ENCODE measurements at regions not wholly inside any gene's neighbourhood (a gene's known extent, or its start where the extent isn't known, plus 50 kb on each side); places are given as distances from the start of the nearest gene placed in this dataset.

GRCh38 chr9:134227451-134228411 is 63.4 kb upstream of the RNU6ATAC start:
- DNase-seq (ENCODE audit: low read depth in 2 of 2) = no peak

- no peak for DNase-seq (ENCODE audit: low read depth in 2 of 2)
Observed at GRCh38 chr9:134228649-134229048, 64.3 kb upstream of the RNU6ATAC start.

DNA sequence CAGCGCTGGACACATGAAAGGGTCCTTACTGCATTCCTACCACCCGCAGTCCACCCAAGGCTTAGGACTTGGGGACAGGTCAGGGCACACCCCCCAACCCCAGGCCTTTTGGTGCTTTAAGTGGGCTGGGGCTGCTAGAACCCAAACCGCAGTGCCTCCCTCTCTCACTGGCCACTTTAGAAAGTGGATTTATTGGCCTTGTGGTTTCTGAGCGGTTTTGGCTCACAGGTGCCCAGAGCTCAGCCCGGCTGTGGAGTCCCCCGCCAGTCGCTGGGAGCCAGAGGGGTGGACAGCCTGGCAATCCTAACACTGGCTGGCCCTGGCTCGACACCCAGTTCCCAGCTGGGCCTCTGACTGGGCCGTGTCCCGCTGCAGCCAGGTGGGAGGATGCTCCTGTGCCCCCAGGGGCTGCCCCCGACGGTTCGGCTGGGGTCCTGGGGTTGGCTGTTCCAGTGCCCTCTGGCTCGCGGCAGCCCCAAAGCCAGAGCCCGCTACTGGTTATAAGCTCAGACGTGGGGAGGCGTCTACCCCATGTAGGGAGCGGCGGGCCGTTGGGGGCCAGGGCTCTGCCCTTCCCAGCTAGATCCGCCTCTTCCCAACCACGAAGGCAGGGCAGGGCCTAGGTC is 65.2 kb upstream of the RNU6ATAC start:
- no peak for DNase-seq (ENCODE audit: low read depth in 2 of 2)

GRCh38 chr9:134230092-134230941 is 66.0 kb upstream of the RNU6ATAC start:
- no peak for DNase-seq (ENCODE audit: low read depth in 2 of 2)

GRCh38 chr9:134230942-134231325 is 66.6 kb upstream of the RNU6ATAC start:
- DNase-seq (ENCODE audit: low read depth in 2 of 2) = no peak

GRCh38 chr9:134231330-134231745 is 67.0 kb upstream of the RNU6ATAC start:
- no peak for DNase-seq (ENCODE audit: low read depth in 2 of 2)

- DNase-seq (ENCODE audit: low read depth in 2 of 2) = no peak
Observed at GRCh38 chr9:134231767-134232166, 67.4 kb upstream of the RNU6ATAC start.

DNA sequence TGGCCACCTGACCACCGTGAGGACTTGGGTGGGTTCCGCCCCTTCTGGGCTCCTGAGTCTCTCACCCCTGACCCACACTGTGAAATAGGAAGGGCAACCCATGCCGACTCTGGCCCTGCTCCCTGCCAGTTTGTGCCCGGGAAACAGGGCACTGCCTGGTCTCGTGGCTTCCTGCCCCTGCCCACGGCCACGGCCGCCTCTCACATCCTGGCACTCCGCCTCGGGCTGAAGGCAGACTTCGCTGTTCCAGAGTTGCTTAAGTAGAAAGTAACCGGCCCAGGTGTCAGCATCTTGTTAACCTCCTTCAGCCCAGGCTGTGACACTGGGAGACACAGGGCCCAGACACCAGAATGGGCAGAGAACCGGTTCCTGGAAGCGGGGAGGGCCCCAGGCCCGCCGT is 68.7 kb upstream of the RNU6ATAC start:
- no peak for DNase-seq (ENCODE audit: low read depth in 2 of 2)

DNA sequence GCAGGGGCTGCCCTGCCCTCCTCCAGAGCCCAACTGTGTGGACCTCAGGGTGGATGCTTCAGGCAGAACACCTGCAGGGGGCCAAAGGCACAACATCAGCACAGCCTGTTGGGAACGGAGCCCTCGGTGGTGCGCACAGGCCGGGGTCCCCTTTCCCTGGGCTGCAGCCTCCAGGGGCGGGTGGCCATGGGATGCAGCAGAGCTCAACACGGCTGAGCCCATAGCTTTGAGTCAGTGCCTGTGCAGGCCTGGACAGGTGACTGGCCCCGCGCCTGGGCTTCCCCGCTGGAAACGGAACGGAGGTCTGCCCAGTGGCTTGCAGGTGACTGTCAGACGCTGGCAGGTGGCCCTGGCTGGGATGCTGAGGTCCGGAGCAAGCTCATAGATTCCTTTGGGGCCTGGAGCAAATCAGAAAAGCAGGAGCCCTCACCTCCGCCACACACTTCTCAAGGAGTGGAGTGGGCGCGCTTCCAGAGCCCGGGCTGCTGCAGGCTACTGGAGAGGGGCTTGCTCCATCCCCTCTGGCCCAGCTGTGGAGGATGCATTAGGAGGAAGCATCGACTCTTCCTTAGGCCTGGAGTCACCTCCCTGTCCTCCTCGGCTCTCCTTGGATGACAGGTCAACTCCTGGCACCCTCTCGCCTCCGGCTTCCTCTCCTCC is 69.8 kb upstream of the RNU6ATAC start:
- DNase-seq (ENCODE audit: low read depth in 2 of 2) = no peak

DNA sequence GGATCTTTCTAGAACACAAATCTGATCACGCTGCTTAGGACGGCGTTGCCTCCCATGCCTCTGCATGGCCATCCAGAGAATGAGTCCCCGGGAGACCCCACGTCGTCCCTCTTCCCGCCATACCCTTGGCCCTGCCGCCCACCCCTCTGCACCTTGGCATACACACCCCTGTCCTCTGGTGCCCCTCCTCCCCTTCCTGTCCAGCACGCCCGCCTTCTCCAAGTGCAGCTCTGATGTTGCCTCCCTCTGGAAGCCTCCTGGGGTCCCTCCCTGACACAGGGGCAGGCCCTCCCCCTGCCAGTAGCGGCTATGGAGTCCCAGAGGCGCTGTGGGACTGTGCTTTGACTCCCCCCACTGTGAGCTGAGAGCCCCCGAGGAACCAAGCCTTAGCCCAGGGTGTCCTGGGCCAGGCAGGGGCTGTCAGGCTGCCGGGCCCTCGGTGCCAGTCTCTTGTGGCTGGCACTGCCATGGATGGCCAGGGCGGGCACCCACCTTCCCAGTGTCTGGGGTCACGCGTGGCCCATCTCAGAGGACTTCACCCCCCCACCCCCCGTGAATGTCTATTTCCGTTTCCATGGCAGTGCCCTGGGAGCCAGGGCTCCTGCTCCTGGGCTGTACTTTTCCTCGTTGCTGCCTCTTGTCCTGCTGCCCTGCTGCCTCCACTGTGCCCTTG is 70.5 kb upstream of the RNU6ATAC start:
- DNase-seq (ENCODE audit: low read depth in 2 of 2) = no peak

DNA sequence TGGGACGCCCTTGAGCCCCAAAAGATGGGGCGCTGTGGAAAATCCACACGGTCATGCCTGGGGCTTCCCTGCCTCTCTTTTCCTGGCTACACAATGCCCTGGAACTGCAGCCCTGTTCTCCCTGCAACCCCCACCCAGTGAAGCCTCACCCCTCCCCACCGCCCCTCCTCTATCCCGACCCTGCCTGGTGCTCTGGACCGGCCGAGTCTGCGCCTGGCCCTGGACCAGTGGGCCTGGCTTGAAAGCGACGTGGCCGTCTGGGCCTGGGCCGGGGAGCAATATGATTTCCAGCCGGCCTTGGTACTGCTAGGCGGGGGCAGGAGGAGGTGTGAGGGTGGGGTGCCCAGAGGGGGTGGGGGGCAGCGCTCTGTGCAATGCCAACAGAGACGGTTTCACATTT is 71.0 kb upstream of the RNU6ATAC start:
- DNase-seq (ENCODE audit: low read depth in 2 of 2) = no peak

DNA sequence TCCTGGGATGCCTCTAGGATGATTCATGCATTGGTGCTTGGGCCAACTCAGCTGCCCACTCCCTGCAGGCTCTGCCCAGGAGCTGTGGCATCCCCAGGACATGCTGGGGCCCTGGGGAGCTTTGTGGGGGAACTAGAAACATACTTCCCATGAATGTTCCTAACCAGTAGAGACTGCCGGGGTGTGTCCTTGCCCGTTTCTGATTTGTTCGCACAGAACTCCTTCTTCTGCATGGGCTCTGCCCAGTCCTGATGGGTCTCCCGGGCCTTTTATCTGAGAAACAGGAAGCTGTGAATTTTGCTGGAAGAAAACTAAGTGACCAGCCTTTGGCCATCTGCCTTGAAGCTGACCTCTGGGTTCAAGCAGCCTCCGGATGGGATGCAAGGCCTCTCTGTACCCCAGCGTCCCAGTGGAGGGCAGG is 71.6 kb upstream of the RNU6ATAC start:
- DNase-seq (ENCODE audit: low read depth in 2 of 2) = no peak

DNA sequence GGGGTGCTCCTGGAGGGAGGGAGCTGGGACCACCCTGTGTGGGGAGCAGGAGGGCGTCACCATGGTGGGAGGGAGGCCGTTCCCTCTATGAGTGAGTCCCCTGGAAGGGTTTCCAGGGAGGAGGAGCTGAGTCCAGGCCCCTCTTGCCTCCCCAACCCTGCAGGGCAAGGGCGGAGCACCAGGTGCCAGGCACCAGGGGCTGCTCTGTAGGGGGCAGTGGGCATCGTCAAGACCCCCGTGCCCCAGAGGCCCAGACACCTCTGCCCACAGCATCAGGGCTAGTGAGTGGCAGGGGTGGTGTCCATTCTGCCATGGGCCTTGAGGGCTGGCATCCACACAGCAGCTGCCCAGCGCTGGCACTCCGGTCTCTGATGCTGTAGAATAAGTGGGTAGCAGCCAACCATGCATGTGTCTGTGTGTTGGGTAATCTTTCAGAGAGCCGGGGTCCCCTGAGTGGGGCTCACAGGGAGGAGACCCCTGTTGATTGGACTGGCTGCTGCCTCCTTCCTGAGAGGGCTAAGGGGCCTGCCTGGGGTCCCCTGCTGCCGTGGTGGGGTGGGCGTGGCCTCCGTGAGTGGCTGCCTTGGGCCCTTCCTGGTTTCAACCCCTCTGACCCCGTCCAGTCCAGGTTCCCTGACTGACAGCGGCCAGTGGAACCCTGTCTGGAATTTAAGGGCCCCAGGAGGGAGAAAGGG is 72.7 kb upstream of the RNU6ATAC start:
- DNase-seq (ENCODE audit: low read depth in 2 of 2) = no peak

- no peak for DNase-seq (ENCODE audit: low read depth in 2 of 2)
Observed at GRCh38 chr9:134237630-134238265, 73.4 kb upstream of the RNU6ATAC start.

DNA sequence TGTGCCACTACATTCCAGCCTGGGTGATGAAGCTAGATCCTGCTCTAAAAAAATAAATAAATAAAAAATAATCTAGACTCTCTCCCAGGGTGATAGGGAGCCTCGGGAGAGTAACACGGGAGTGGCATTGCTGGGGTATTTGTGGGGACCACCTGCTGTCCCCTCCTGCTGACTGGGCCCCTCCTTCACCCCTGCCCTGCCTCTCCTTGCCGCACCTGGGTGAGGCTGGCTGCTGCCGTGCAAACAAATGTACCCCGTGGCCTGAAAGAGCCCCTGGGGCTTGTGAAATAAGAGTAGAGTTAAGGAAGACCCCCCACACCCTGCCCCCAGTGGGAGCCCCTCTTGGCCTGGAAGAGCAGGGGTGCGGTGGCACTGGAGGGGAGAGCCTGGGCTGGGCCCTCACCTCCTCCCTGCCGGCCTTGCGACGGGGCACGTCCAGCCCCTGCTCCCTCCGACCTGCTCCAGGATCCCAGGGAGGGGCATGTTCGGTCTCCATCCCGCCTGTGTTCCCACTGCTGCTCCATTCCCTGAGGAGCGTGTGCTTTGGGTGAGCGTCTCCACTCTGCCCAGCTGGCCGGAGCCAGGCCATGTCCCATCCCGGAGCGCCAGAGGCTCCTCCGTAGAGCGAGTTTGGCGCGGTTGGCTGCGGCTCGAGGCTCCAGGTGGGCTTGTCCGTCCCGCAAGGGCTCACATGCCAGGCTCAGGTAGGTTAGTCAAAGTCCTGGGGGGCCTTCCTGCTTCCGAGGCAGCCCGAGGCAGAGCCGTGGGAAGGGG is 75.0 kb upstream of the RNU6ATAC start:
- DNase-seq (ENCODE audit: low read depth in 2 of 2) = no peak

GRCh38 chr9:134239939-134240338 is 75.6 kb upstream of the RNU6ATAC start:
- DNase-seq (ENCODE audit: low read depth in 2 of 2) = no peak

DNA sequence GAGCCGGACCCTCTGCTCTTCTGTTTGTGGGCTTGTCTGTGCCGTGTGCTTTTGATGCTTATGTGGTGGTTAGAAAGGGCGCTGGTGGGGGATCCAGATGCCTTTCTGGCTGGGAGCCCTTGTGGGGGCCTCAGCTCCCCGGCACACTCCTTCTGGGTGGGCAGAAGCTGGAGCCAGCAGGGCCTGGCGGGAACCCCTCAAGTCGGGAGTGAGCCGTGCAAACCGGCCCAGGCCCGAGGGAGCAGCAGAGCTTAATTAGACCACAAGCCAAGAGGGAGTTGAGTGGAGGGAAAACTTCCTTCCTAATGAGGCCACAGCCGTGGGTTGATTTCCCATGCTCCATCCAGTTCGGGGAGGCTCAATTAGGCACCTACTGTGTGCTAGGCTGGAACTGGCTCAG is 76.0 kb upstream of the RNU6ATAC start:
- DNase-seq (ENCODE audit: low read depth in 2 of 2) = no peak

DNA sequence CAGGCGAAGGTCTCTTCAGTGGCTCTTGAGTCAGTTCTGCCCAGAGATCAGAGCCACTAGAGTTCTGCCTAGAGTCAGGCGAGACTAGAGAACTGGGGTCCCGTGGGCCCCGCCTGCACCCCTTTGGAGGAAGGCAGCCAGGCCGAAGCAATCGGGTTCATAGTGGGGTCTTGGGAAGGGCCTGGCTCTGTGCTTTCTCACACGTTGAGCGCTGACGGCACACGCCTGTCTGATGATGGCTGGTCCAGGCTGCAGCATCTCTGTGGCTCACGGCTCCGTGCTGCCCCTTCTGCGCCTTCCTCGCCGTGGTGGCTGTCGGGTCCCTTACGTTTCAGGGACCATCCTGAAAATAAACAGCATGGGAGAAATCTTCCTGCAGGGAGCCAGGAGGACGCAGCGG is 78.3 kb upstream of the RNU6ATAC start:
- no peak for DNase-seq (ENCODE audit: low read depth in 2 of 2)

GRCh38 chr9:134243778-134244467 is 79.6 kb upstream of the RNU6ATAC start:
- DNase-seq (ENCODE audit: low read depth in 2 of 2) = peak in 1 of 2 donors; percentile 14

Measured in activated CD8-positive, alpha-beta memory T cell treated with anti-CD3 and anti-CD28 coated beads for 4 hours (primary cell).